G401 (cell line): ENCODE measurements at regions not wholly inside any gene's neighbourhood (a gene's known extent, or its start where the extent isn't known, plus 50 kb on each side); places are given as distances from the start of the nearest gene placed in this dataset.
"Not testable (repeated sequence)": the region's sequence is repeated elsewhere in the genome, so short reads cannot be mapped to it uniquely, and the experiment has no call there.

Experiments used
- DNase-seq: peaks from one replicate; pipeline ENCODE4 v3.0.0-alpha.2; 2015; ENCODE audit warnings: low spot score
- in situ Hi-C: cut with HindIII; loops from 2 replicates; pipeline ENCODE4 v1.10.0; 2016; ENCODE audit warnings: low sequenced_read_pairs, mixed read lengths

DNA sequence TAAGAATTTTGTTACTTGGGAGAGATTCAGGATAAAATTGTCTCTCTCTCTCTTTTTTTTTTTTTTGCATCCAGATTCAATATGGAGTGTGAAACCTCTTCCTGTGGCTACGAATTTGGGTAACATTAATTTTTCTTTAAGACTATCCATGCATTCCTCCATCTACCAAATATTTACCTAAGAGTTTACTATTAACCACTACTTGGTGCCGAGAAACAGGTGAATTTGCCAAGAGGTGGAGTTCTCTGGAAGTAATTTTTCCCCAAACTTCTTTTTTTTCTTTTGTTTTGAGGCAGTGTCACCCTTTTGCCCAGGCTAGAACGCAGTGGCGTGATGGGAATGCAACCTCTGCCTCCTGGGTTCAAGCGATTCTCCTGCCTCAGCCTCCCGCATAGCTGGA is 206.3 kb upstream of the VLDLR start:
- DNase-seq: no peak
- in situ Hi-C loops: no loop called here

DNA sequence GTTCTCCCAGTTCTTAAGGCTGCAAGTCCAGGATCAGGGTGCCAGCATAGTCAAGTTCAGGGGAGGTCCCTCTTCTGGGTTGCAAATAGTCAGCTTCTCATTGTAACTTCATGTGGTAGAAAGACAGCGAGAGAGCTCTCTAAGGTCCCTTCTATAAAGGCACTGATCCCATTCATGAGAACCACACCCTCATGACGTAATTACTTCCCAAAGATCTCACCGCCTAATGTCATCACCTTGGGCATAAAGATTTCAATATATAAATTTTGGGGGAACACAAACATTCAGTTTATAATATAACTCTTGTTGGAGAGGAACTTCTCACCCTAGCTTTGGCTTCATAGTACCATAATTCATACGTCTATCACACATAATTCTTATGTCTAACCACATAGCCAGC is 203.9 kb upstream of the VLDLR start:
- DNase-seq: no peak
- in situ Hi-C loops: no loop called here

DNA sequence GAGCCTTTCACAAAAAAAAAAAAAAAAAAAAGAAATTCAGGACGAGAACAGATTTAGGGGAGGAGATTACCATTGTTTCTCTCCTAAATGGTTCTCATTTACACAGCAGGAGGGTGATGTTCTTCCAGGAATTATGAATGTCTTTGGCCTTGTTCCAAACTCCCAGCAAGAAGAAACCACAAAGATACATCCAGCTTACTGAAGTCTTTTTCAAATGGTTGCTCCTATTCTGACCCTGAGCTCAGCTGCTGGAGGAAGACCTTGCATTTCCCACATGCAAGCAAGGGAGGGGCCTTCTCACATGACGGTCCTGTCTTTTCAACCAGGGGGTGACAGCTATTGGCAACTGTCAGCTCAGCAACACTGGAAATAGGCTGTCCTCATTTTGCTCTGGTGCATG is 203.0 kb upstream of the VLDLR start:
- in situ Hi-C loops: no loop called here
- peak; percentile 55 for DNase-seq

DNA sequence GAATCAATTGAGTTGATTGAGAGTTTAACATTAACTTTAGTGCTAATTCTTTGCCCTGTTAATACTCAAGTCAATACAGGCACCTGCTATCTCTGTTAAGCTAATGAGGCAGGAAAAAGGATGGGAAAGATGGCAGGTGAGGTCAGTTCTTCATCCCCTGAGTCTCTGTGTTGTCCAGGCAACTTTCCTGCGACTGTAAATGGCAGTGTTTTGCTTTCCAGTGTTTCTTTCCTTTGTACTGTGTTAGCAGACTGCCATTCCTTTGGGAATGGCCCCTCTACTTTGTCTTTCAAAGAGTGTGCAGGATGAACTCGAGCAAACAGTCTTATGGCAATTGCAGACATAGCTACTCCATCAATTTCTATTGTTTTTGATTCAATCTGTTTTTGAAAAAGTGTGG is 202.2 kb upstream of the VLDLR start:
- DNase-seq: no peak
- in situ Hi-C loops: no loop called here

DNA sequence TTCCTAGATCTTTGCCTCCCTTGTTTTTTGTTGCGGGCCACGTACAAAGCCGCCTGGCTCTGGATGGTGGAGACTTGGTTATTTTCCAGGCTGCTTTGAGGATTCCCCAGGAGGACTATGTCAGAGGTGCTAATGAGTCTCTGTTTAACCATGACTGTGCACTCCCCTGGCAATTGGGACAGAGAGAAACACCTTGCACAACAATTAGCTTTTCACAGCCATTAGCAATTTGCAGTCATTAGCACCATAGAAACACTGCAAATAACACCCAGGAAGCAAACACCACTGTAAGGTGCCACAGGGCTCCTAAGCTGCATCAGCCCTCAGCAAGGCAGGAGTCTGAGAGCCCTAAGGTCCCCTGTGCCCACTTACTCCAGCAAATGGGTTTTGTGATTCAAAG is 201.0 kb upstream of the VLDLR start:
- no peak for DNase-seq
- in situ Hi-C loops: no loop called here

DNA sequence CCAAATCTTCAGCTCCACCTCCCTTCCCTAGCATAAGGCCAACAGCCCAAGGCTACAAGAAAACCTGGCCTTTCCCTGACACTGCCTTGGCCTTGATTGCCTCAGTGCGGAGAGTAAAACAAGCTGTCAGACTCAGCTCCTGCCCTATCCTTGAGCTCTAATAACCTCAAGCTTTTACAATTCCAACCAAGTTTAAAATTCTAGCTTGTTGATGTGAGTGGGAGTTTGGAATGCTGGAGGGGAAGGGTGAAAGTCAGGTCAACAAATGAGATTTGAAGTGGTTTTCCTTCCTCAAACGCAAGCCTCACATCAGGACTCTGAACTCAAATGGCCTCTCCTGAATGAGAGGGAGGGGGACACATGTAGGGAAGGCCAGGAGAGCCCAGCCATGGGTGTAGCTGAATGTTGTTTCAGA is 197.0 kb upstream of the VLDLR start:
- in situ Hi-C loops: no loop called here
- DNase-seq: no peak

DNA sequence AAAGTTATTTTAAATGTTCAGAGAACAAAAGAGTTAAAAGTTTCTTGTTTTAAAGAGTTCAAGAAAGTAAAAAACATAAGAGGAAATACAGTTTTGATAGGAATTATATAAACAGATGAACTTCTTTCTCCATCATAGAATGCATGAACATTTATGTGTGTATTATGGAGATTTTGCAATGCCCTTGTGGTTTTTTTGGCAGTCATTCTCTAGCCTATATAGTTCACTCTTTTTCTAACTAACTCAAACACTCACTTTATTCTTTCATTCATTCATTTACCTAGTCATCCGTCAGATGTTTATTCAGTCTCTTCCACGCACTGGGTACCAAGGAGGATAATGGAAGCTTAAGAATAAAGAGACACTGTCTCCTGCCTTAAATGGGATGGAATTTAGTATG is 195.9 kb upstream of the VLDLR start:
- in situ Hi-C loops: no loop called here
- DNase-seq: no peak

DNA sequence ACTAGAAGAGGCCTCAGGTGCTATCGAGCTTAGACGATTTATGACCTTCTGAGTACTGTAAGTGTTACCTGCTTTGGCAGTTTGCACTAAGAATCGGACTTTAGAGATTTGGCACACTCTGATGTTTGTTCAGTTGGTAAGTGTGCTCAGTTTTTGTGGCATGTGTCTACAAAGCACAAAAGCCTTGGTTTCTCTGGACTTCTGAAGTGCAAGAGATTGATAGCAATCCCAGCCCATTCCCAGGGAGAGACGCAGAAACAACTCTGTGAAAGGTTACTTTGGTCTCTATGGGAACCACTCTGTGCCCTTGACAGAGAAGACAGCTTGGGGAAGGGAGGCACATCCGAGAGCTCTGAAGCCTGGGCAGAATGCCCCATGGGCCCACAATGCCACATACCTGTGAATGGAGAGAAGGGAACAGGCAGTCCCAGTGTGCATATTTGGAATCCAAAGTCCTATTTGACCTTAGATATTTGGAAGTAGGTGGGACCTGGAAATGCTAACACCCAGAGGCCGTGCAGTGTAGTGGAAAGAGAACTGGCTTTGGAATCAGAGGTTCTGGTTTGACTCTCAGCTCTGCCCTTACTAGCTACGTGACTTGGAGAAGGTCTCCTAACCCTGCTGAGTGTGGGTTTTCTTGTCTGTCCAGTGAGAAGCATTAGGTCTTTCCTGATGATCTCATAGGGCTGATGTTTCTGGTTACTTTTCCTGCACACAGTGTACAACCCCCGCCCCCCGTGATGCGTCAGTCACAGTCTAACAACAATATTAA is 194.3 kb upstream of the VLDLR start:
- no peak for DNase-seq
- in situ Hi-C loops: no loop called here

DNA sequence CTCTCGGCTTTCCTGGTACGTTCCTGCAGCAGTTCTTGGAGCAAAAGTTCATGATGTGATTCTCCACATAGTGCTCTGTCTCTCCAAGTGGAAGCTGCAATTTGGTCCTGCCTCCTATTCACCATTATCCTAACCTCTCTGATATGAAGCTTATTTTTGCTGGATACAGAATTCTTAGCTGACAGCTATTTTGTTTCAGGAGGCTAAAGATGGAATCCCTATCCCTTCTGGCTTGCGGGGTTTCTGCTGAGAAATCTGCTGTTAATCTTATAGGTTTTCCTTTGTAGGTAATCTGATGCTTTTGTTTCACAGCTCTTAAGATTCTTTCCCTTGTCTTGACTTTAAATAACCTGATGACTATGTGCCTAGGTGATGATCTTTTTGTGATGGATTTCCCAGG is 181.6 kb upstream of the VLDLR start:
- no peak for DNase-seq
- in situ Hi-C loops: no loop called here

DNA sequence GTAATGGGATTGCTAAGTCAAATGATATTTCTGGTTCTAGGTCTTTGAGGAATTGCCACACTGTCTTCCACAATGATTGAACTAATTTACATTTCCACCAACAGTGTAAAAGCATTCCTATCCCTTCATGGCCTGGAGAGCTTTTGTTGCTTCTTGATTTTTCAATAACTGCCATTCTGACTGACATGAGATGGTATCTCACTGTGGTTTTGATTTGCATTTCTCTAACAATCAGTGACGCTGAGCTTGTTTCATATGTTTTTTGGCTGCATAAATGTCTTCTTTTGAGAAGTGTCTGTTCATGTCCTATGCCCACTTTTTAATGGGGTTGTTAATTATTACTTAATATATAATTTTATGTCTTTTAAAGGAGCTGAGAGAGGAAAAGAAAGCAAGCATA is 177.7 kb upstream of the VLDLR start:
- DNase-seq, in situ Hi-C loops: not testable (repeated sequence)

DNA sequence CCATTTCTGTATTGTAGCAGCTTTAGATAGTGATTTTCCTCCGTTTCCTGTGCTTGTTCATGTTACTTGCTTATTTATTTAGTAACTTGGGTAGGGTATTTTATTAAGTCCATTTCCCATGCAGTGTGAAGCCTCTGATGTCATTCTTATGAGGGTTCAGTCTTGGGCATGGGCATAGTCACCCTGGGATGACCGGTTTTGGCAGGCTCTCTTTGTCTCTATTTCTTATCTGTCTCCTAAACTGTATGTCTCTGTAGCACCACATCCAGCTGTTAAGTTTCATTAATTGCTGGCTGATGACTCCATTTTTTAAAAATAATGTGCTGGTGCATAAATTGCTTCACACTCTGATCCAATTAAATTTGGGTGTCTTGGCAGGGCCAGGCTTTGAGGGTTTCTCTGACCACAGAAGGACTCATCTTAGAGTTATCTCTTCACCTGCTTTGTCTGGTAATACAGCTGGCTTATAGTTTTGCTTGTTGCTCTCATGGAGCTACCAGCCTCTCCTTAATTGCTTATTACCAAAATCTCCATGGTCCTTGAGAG is 173.3 kb upstream of the VLDLR start:
- in situ Hi-C loops: no loop called here
- DNase-seq: no peak

DNA sequence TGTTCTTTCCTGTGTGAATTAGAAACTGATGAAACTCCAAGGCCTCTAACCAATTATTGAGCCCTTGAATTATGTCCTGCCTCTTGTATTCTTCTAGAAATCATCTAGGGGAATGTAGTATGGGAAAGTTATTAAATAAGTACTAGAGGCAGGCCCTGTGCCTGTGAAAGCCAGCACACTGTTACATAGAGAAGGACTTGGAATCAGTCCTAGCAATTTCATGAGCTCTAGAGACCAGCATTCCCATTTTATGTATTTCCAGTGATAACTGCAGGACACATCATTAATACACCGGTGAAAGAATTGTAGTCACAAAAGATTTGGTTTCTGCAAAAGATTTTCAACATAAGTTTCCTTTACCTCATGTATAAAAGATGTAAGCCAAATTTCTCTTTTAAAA is 168.5 kb upstream of the VLDLR start:
- no peak for DNase-seq
- in situ Hi-C loops: no loop called here

DNA sequence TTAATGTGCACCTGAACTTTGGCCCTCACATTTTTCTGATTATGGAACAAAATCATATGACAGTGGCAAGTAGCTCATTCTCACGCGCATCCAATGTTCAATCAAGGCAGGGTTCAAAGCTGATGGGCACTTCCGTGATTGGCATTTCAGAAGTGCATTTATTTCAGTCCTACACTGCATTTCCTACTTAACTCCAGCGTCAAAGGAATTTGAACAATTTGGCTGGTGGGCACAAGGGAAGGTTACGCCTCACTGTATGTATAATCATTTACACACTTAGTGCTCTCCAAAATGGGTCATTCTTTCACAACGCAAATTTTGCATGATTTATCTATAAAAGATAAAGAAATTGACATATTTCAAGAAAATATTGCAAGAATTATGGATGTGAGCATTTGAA is 167.9 kb upstream of the VLDLR start:
- DNase-seq: no peak
- in situ Hi-C loops: no loop called here

DNA sequence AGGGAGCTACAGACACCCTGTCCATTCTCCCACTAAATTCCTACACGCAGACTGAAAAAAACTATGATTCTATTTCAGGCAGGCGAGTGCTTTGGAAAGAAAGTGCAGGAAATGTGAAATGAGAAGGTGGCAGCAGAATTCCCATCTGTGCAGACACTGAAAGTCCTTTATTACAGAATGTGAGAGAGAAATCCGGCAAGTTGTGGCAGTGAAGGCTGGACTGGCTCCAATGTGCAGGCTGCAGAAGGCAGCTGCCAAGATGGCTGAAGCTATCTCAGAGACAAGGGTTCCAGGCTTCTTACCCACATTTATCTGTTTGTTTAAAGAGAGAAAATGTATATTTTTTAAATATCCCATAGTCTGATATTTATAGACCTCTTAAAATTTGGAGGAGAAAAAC is 161.8 kb upstream of the VLDLR start:
- peak; percentile 94 for DNase-seq
- in situ Hi-C loops: no loop called here

DNA sequence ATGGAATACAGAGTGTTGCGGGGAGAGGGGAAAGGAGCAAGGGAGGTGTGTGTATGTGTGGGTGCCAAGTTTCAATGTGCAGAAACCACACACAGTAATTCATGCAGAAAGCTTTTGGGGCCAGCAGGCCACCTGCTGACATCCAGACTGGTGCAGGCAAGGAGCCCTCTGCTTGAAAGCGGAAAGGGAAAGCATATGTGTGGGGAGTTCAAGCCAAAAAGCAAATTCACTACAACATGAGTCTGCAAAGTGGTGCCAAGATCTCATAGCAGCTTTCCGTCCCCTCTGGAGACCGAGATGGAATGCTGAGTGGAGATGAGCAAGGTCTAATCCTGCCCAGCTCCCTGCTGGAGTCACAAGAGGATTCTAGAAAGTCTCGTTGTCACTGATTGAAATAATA is 159.7 kb upstream of the VLDLR start:
- in situ Hi-C loops: no loop called here
- peak; percentile 99 for DNase-seq

DNA sequence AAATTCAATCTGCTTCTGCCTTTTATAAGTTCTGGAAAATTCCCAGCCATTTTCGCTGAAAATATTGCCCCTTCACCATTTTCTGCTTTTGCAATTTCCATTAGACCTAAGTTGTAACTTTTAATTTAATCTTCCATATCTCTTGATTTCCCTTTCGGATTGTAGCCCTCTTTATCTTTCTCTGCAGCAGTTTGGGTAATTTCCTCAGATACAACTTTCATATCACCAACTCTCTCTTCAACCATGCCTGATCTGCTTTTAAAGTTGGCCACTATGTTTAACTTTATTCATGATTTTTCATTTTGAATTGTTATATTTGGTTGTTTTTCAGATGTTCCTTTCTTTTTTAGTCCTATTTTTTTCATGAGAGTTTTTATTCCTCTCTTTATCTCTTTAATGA is 157.0 kb upstream of the VLDLR start:
- in situ Hi-C loops: no loop called here
- DNase-seq: no peak

DNA sequence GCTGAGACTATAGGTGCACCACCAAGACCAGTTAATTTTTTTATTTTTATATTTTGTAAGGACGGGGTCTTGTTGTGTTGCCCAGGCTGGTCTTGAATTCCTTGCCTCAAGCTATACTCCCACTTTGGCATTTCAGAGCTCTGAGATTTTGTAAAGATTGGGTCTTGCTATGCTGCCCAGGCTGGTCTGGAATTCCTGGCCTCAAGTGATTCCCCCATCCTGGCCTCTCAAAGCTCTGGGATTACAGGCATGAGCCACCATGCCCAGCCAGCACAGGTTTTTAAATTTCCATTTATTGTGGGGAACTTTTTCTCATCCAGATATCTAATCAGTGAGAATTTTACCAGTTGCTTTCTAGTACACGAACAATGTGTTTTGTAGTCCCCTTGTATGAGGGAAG is 156.1 kb upstream of the VLDLR start:
- no peak for DNase-seq
- in situ Hi-C loops: no loop called here

DNA sequence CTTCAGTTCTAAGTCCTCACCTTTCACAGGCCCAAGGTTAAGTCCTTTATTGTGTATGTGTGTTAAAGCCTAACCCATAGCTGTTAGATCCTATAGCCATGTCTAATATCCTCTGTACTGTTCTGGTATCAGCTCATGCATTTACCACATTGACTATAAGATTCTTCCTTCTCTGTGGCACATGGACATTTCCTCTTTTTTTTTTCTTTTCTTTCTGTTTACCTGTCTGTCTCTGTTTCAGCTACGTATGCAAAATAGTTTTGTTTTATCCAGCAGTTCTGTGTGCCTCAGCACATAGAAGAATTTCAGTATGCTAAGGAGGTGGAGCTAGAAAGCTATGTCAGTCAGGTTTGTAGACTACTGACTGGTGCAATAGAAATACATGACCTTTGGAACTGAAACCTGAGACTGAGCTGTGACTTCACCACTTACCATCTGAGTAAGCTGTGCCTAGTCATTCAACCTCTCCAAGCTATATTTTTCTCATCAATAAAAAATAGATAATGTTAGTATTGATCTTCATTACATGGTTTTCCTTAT is 155.6 kb upstream of the VLDLR start:
- DNase-seq: no peak

DNA sequence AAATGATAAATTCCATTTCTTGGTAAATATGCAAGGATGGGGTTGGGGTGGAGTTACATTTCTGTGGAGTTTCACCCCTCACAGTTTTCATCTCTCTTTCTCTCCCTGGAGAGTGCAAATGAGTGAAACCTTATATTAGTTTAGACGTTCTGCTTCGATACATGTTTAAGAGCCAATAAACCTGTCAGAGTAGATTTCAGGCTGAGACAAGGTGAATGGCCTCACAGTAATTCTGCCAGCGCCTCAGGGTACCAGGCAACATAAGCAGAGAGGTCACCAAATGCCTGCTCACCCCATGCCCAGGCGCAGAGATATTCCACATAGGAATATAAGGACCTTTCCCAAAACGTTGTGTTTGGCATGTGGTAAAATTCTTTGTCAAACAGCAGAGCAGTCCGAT is 154.9 kb upstream of the VLDLR start:
- DNase-seq: no peak
- in situ Hi-C loops: no loop called here

More for the DNA sequence above, 155.6 kb upstream of the VLDLR start:
- in situ Hi-C loops: no loop called here

DNA sequence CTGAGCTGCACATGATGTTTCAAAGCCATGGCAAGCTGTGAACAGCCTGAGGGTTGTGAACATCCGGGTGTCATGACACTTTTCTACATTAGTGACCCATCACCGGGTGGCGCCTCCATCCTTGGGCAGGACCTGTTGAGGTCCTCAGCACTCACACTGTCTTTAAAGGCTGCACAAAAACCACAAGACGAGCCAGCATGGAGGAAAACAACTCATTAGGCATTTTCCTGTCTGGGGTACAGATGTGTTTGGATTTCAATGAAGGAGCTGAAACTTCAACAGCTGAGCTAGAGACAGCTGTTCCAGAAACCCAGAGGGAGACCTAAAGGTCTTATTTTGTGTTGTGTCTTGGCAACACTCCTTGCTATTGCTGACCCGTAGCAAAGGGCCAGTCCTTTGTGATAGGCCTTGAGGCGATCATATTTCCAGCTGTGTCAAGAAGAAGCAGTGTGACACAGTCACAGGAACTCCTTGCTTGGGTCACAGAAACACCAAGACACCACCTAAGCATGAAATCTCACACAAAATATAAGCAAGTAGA is 151.8 kb upstream of the VLDLR start:
- DNase-seq: no peak

DNA sequence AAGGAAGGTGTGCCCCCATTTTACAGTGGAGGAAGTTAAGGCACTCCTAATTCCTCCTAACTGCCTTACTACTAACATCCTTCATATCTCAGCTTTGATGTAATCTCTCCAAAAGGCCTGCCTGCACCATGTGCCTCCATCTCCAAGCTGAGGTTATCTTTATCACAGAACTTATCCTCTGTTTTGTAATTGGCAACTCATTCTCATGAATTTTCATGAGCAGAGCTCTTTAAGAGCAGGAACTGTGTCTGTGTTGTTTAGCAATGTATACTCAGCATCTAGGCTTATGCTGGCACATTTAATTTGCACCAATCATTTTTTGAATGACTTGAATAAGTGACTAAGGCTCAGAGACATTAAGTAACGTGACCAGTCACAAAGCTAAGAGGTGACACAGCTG is 147.9 kb upstream of the VLDLR start:
- in situ Hi-C loops: no loop called here
- no peak for DNase-seq

More for the DNA sequence above, 151.8 kb upstream of the VLDLR start:
- in situ Hi-C loops: no loop called here
